HG03354 (cell line): ENCODE measurements at regions not wholly inside any gene's neighbourhood (a gene's known extent, or its start where the extent isn't known, plus 50 kb on each side); places are given as distances from the start of the nearest gene placed in this dataset.
"Not testable (repeated sequence)": the region's sequence is repeated elsewhere in the genome, so short reads cannot be mapped to it uniquely, and the experiment has no call there.

ENCODE experiments used
- ATAC-seq: cut with Tn5 transposase; IDR thresholded peaks from one replicate; pipeline ENCODE4 v1.9.1; 2021; ENCODE audit warnings: mild to moderate bottlenecking; ENCODE audit not compliant: unreplicated experiment, poor library complexity, severe bottlenecking

DNA sequence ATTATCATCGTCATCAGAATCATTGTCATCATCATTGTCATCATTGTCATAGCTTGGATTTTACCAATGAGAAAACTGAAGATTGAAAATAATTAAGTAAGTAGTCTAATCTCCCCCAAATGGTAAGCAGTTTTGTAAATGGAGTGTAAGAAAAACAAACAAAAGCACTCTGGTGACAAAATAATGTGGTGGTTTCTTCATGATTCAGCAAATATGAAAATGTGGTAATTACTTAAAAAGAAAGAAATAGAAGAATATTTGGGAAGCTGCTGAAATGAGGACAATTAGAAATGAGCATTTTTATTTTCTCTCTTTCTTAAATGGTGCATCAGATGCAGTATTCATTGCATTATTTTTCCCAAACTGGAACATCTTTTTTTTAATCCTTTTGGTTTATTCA, 514.4 kb downstream of the DCDC2C start:
- no peak for ATAC-seq

DNA sequence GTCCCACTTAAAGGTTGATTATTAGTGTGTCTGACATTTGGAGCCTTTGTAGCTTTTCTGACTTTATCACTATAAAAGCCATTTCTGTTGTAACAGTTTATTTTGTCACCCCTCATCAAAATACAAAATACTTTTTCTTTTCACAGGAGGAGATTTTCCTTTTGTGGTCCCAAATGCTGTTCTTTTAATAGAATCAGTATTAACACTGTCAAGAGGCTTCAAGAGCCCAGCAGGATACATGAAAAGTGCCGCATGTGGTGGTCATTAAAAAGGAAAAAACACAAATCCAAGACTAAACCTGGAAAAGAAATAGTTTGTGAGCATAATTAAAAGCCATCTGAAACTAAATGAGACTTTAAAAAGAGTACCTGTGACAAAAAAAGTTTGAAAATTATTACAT, 515.7 kb downstream of the DCDC2C start:
- no peak for ATAC-seq

DNA sequence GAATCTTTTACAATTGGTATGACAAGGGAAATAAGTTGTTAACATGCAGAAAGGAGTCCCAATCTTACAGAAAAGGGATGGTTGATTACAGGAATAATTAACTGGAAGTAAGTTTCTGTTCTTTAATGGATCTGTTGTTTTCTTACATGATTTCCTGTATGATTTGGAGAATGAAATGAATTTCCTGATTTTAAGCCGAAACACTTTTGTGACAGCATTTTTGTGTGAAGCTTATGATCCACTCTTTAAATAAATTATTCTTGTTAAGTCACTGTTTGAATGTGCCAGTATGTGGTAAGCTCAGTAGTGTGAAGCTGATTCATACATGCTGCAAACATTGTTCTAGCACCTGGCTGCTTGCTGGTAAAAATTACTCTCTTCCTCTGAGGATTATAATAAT, 516.2 kb downstream of the DCDC2C start:
- no peak for ATAC-seq

DNA sequence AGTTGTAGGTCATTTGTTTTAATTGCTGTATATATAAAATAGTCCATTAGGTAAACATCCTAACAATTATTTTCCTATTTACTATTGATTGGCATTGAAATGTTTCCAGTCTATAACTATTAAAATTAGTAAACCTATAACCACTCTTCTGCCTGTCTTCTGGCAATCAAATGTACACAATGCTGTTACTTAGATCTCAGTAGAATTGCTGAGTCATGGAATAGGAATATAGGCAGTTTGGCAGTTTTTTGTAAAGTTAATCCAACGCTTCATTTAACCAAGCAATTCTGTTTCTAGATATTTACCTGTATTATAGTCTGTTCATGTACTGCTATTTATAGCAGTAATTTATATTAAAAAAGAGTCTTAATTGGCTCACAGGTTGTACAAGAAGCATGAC, 518.1 kb downstream of the DCDC2C start:
- no peak for ATAC-seq

DNA sequence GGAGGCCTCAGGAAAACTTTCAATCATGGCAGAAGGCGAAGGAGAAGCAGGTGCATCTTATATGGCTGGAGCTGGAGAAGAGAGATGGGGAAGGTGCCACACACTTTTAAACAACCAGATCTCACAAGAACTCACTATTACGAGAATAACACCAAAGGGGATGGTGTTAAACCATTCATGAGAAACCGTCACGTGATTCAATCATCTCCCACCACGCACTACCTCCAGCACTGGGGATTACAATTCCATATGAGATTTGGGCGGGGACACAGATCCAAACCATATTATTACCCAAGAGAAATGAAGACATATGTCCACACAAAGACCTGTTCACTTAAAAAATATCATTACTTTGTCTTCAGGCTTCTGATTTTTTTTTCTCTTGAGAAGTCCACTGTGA, 518.5 kb downstream of the DCDC2C start:
- no peak for ATAC-seq

DNA sequence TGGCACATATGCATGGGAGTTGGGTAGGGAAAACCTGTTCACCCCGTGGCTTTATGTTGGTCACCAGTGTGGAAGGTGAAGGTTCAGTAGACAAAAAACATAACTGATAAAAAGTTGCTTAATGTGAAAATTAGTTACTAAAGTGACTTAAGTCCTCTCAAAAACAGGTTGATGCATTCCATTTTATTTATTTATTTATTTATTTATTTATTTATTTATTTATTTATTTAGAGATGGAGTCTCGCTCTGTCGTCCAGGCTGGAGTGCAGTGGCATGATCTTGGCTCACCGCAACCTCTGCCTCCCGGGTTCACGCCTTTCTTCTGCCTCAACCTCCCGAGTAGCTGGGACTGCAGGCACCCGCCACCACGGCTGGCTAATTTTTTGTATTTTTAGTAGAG, 541.0 kb downstream of the DCDC2C start:
- not testable (repeated sequence) for ATAC-seq

DNA sequence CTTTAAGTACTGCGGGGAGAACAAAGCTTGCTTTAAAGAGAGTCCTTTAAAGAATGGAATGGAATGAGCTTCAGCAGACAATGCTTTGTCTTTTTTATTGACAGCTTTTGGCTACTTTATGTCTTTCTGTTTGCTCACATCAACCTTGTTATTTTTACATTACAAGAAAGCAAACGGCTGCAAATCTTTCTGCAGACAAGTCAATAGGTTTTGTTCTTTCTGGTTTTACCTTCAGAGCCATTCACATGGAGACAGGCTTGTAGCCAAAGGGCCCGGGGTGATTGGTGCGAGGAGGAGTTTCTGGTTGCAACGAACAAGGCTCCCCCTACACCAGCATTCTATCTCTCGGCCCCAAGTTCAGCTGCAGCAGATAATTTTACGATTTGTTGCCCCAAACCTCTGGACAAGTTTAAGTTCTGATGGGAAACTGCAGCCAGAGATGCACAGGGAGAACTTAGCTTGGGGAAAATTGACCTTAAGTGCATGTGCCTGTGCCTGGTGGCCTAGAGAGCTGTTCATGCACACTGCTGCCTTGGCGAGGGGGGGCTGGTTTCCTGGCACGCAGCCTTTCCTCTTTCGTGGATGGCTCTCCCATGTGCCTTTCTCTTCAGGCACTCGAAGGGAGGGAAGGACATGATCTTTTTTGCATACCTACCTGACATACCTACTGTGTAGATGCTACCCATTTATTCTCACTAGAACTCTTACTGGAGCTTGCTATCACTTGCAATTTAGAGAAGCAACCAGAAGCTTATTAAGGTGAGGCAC, 543.2 kb downstream of the DCDC2C start:
- ATAC-seq: no peak

DNA sequence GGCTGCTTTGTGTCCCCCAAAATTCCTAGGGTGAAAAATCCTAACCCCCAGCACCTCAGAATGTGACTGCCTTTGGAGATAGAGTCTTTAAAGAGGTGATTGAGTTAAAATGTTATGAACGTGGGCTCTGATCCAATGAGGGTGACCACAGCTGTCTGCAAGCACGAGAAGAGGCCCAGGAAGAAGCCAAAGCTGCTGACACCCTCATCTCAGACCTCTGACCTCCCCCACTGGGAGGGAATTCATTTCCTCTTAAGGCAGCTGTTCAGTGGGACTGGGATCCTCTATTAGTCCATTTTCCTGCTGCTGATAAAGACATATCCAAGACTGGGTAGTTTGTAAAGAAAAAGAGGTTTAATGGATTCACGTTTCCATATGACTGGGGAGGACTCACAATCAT, 544.4 kb downstream of the DCDC2C start:
- no peak for ATAC-seq

DNA sequence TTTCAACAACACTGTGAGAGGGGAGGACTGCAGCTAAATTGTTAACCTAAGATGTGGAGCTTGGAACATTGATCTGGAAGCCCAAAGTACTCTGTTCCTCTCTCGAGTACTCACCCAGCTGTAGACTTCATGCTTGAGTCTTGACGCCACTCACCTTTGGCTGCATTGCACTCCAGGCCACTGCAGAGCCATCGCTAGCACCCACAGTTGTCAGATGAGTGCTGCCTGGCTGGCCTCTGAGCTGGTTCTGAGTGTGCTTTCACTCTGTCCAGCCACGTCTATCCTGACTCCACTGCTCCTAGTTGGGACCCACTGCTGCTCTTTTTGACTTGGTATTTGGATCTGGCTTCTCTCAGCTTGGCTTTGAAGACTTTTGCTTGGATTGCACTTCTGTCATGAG, 552.1 kb downstream of the DCDC2C start:
- no peak for ATAC-seq

DNA sequence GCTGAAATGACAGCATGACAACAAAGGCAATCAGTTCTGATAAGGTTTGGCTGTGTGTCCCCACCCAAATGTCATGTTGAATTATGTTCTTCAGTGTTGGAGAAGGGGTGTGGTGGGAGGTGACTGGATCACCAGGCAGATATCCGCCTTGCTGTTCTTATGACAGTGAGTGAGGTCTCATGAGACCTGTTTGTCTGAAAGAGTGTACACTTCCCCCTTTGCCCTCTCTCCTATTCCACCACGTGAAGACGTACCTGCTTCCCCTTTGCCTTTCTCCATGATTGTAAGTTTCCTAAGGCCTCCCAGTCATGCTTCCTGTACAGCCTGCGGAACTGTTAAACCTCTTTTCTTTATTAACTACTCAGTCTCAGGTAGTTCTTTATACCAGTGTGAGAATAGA, 553.0 kb downstream of the DCDC2C start:
- no peak for ATAC-seq

DNA sequence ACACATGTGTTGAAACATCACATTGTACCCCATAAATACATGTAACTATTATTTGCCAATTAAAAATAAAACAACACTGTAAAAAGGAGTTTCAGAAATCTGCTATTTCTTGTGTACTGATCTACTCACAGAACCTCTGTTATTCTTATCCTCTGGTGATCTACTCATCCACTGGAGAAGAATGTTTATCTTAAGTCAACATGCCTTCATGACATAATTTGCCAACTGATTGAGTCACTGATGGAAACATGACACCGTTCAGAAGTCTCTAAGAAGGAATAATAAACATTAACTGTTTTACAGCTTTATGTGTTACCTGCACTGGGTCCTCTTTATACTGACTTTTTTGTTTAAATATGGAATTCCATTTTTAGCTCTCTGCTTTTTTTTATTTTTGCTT, 555.2 kb downstream of the DCDC2C start:
- no peak for ATAC-seq

DNA sequence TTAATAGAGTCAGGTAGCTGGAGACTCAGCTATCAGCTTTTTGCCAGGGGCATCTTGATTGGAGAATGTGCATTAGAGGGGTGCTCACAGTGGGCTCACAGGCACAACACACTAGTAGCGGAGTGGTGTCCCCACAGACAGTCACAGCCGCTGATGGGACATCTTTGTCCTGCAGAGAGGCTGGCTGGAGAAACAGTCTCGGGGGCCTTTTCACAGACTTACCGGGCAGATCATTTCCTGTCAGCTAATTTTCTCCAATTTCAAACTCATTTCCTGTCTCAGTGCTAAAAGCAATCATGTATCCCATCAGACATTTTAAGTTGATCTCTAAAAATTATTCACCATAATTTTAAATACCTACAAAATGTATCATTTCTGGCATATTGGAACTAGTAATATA, 562.6 kb downstream of the DCDC2C start:
- no peak for ATAC-seq

DNA sequence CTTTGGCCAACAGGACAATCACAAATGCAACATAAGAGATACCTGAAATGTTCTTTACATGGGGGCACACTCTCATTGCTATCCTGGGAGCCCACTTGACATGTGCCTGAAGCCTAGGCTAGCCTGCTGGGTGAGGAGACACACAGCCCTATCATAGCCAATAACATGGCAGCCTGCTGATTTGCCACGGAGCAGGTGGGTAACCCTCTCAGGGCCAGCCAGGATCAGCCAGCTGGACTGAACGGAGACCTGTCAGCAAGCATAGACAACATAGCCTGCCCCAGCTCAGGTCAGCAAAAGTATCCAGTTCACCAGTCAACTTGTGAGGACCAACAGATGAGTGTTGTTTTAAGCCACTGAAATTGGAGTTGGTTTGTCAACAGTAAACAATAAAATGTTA, 566.5 kb downstream of the DCDC2C start:
- ATAC-seq: no peak

DNA sequence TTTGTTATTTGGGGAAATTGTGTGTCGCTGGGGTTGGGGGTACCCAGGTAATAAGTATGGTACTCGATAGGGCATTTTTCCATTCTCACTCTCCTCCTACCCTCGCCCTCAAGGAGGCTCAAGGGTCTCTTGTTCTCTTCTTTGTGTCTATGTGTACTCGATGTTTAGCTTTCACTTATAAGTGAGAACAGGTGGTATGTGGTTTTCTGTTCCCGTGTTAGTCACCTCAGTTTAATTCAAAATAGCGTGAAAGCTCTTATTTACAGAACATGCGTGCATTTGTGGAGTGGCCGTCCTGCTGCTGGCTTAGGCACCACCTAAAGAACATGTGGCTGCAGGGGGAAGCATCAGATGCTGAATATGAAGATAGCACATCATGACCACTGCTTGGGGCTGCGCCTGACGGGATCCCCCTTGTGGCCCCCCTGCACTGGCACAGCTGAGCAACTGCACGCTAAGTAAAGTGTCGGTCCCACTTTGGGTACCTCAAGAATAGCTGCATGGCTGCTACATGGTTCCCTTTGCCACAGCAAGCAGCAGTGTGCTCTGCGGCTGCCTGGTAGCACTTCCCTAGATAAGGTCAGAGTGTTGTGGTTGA, 569.0 kb downstream of the DCDC2C start:
- no peak for ATAC-seq

DNA sequence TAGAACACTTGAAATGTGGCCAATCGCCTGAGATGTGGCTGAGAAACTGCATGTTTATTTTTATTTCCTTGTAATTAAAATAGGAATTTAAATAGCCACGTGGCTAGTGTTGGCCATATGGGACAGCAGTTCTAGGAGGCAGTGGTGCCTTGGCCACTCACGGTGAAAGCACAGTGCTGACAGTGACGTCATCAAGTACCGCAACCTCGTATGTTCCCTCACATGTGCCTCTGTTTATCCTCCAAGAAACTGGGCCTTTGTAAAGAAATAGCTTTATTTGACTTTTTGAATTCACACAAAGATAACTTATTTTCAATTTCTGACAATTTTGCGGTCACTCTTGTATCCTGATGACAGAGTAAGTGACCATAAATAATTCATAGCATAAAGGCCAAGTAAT, 575.0 kb downstream of the DCDC2C start:
- ATAC-seq: no peak

DNA sequence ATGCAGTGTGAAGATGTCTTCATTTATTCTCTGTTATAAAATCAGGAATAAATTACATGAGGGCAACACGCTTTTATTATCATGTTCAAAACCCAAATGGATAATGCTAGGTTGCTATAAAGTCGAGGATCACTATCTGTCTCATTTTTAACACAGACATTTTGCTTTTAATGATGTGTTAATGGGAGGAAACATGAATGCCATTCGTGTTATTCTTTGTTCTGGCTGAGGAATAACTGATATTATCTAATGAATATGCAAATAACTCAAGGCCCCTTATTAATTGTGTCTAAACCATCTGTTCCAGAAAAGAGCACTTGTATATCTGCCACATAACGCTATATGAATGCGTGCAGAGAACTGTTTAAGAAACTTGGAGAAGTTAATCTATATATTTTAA, 576.1 kb downstream of the DCDC2C start:
- no peak for ATAC-seq

DNA sequence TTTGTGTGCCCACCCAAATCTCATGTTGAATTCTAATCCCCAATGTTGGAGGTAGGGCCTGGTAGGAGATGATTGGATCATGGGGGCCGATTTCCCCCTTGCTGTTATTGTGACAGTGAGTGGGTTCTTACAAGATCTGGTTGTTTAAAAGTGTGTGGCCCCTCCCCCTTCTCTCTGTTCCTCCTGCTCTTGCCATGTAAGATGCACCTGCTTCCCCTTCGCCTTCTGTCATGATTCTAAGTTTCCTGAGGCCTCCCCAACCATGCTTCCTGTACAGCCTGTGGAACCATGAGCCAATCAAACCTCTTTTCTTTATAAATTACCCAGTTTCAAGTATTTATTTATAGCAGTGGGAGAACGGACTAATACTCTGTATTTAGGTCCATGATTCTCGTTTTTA, 588.1 kb downstream of the DCDC2C start:
- ATAC-seq: no peak

DNA sequence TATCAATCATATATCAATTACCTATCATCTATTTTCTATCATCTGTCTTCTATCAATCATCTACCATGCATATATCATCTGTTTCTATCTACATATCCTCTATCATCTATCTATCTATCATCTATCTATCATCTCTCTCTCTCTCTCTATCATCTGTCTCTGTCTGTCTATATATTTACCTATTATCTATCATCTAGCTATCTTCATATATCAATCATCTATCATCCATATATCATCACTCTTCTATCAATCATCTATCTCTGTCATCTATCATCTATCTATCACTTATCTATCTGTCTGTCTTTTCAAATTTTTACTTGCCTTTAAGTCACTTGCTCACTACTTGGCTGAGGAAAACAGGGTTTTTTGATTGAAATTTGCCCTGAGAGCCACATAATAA, 592.3 kb downstream of the DCDC2C start:
- ATAC-seq: no peak

DNA sequence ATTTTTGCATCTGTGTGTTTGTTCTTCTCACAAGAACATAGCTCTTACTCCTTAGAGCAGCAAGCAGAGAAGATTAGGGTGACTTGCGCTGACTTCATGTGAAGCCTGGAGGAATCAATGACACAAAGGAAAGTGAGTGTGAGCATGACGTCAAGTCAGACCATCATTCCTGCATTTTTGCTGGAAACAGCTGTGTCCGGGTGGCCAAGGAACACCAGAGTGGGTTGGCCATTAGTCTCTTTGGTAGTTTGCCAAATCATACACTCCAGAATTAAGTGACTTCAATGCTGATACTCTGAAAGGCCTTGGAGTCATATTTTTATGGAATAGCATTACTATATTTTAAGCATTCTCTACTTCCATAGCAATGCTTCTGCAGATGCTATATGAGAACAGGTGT, 597.2 kb downstream of the DCDC2C start:
- ATAC-seq: no peak

DNA sequence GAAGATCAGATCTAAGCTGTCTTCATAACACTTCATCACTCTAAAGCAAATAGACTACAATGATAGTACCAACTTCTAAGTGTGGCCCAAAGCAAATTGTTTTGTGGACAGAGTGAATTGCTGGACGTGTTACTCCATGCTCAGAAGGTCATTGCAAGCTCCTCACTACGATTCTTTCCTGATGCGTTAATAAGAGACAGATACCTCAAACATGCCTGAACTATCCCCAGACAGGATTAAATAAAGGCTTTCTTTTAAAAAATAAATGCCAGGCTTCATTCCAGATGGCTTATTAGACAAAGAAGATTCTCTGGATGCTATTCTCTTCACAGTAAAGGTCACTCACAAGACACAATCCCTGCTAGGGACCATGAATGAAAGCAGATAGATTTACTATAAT, 621.2 kb downstream of the DCDC2C start:
- ATAC-seq: no peak

DNA sequence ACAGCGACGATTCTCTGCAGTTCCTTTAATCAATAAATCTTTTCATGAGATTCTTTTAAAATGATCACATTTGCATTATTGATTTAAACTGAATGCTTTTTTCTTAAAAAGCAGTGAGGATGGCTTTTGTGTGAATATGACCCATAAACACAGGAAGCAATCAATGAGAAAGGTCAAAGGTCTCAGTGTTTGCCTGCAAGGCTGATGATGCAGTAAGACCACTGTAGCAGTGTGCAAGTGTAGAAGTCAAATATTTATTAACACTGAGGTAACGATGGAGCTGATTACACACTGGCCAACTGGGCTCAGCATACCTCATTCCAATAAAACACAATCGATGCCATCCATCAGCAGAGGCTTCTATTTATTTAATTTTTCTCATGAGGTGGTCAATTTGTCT, 633.5 kb downstream of the DCDC2C start:
- no peak for ATAC-seq

DNA sequence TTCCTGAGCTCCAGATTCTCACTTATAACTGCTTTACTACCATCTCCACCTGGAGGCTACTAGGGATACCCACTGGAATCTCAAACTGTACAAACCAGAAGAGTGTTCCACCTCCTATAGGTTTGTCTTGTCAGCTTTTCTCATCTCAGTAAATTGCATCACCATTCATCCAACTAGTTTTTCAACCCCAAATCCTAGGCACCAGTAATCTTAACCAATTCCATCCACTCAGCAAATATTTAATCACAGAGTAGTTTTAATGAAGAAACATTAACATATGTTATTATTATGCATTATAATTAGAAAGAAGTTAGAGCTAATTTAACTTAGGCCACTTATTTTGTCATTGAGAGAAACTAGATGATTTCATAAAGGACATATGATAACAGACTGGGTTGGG, 635.0 kb downstream of the DCDC2C start:
- ATAC-seq: no peak
